NCI-H460 (cell line): ENCODE measurements at regions not wholly inside any gene's neighbourhood (a gene's known extent, or its start where the extent isn't known, plus 50 kb on each side); places are given as distances from the start of the nearest gene placed in this dataset.
"Not testable (repeated sequence)": the region's sequence is repeated elsewhere in the genome, so short reads cannot be mapped to it uniquely, and the experiment has no call there.

ENCODE experiments used
- DNase-seq: peaks from one replicate; pipeline ENCODE4 v3.0.0-alpha.2; 2016; ENCODE audit warnings: low read depth; ENCODE audit errors: extremely low read depth

GRCh38 chr1:176396604-176397395 is 66.2 kb upstream of the PAPPA2 start:
- not testable (repeated sequence) for DNase-seq

- DNase-seq, result no peak
Observed at GRCh38 chr1:176391621-176392020, 71.4 kb upstream of the PAPPA2 start.

GRCh38 chr1:176384841-176385240 is 78.1 kb upstream of the PAPPA2 start:
- no peak for DNase-seq

GRCh38 chr1:176382163-176382562 is 80.8 kb upstream of the PAPPA2 start:
- DNase-seq, result no peak

- DNase-seq, result no peak
Observed at GRCh38 chr1:176379626-176380339, 83.2 kb upstream of the PAPPA2 start.

- peak; percentile 82 for DNase-seq
Observed at GRCh38 chr1:176374967-176375569, 87.9 kb upstream of the PAPPA2 start.

GRCh38 chr1:176364236-176364905 is 98.6 kb upstream of the PAPPA2 start:
- no peak for DNase-seq

- DNase-seq, result not testable (repeated sequence)
Observed at GRCh38 chr1:176349135-176349715, 113.8 kb upstream of the PAPPA2 start.

- no peak for DNase-seq
Observed at GRCh38 chr1:176341656-176342055, 121.3 kb upstream of the PAPPA2 start.

GRCh38 chr1:176338877-176339276 is 124.1 kb upstream of the PAPPA2 start:
- no peak for DNase-seq

GRCh38 chr1:176330782-176331181 is 123.7 kb upstream of the COP1 start:
- DNase-seq, result no peak

GRCh38 chr1:176325664-176326063 is 118.6 kb upstream of the COP1 start:
- no peak for DNase-seq

GRCh38 chr1:176323472-176323871 is 116.4 kb upstream of the COP1 start:
- no peak for DNase-seq

- DNase-seq, result no peak
Observed at GRCh38 chr1:176315519-176316220, 108.6 kb upstream of the COP1 start.

- not testable (repeated sequence) for DNase-seq
Observed at GRCh38 chr1:176296602-176297001, 89.5 kb upstream of the COP1 start.

- DNase-seq, result no peak
Observed at GRCh38 chr1:176285996-176286395, 78.9 kb upstream of the COP1 start.

- no peak for DNase-seq
Observed at GRCh38 chr1:176271572-176271971, 64.5 kb upstream of the COP1 start.
